Kidney capillary endothelial cell (primary cell): ENCODE measurements at regions not wholly inside any gene's neighbourhood (a gene's known extent, or its start where the extent isn't known, plus 50 kb on each side); places are given as distances from the start of the nearest gene placed in this dataset.
A peak's percentile ranks its signal among the peaks of the same experiment; 100 is the strongest.

Source experiments
- DNase-seq: peaks from one replicate; pipeline ENCODE4 v3.0.0-alpha.2; 2018; ENCODE audit warnings: low spot score

GRCh38 chr9:16343249-16344237, 526.9 kb downstream of the BNC2 start:
- DNase-seq, result no peak

GRCh38 chr9:16344343-16344742, 526.1 kb downstream of the BNC2 start:
- peak; percentile 41 for DNase-seq

DNA sequence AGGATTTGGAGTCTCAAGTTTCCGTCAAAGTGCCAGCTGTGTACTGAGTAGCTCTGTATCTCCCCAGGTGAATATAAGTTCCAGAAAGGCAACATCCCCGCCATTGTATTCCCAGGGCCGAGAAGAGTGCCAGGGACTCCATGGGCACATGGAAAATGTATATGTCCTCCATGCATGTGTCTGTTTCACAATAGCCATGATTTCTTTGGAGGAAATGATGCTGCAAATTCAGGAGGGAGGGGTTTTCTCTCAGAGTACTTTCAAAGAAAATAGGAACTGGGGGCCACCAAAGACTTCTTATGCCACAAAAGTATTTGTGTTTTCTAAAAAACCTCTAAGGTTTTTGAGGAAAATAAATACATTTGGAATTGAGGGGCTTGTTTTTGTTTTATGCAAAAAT, 524.6 kb downstream of the BNC2 start:
- DNase-seq, result no peak

DNA sequence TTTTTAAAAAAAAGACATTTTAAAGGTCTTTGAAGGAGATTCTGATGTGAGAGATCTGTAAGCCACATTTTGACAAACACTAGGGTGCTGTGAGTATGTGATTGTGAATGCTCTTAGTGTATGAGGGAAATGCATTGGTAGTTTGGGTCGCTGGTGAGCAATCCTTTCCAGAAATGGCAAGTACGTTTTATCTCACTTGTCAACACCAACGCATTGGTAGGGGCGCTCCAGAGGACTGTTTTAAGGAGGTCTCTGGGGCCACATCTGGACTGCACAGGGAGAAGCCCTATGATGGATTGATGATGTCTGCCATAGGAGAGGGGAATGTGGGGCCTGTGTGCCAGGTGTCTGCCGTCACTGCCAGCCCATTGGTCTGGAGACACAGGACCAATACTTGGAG, 522.6 kb downstream of the BNC2 start:
- DNase-seq, result no peak

DNA sequence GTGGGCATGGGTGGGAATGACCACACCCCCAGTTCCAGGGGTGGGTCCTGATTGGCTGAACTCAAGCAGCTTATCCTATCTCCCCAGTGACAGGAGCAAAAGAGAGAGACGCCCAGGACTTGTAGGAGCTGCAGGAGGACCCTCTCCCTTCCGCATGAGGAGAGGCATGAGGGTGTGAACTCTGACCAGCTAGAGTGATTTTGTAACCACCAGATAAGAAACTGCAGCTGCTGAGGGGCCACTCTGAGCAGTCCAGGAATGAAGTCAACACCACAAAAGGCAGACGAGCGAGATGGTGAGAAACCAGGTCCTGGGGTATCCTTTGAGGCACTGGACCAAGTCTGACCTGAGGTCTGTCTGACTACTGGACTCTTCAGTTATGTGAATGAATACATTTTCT, 521.9 kb downstream of the BNC2 start:
- DNase-seq, result no peak

- no peak for DNase-seq
Measured at GRCh38 chr9:16352251-16352650, 518.2 kb downstream of the BNC2 start.

GRCh38 chr9:16352791-16353401, 517.6 kb downstream of the BNC2 start:
- DNase-seq, result no peak

DNA sequence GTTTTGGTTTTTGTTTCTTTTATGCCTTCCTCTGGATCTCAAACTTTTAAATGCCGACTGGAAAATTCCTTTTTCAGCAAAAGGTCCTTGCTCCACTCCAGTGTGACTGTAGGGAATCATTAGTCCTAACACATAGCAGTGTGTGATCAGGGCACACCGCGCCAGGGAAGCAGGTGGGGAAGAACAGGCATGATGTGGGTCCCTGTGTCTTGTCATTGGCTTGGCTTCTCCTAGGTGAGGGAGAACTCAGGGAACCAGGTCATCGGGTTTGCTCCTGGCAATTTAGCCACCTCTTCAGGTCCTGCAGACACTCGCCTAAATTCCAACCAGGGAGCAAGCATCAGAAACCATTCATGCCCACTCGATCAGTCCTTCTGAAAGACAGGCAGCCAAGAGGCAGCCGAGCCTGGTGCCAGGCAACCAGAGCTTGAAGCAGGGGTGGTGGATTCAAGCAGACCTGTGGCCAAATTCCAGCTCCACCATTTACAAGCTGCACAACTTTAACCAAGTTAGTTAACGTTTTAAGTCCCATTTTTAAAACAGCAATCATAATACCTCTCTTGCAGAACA, 514.2 kb downstream of the BNC2 start:
- no peak for DNase-seq

- DNase-seq, result no peak
Measured at GRCh38 chr9:16357828-16358227, 512.6 kb downstream of the BNC2 start.

GRCh38 chr9:16358751-16359150, 511.7 kb downstream of the BNC2 start:
- DNase-seq, result no peak
